HEK293 (cell line): ENCODE measurements at regions not wholly inside any gene's neighbourhood (a gene's known extent, or its start where the extent isn't known, plus 50 kb on each side); places are given as distances from the start of the nearest gene placed in this dataset.

Experiments
- CTCF ChIA-PET: fragments of 350-600 bp; formaldehyde crosslinking; extraction: SDS; loops from one replicate; lab custom pipeline; 2021; ENCODE audit warnings: antibody characterized with exemption; lab: Yijun Ruan, JAX
- POLR2A ChIA-PET: fragments of 300-600 bp; formaldehyde crosslinking; extraction: SDS; loops from one replicate; lab custom pipeline; 2020; ENCODE audit warnings: antibody characterized with exemption, inconsistent platforms; lab: Yijun Ruan, JAX
- H3K27ac ChIP-seq: fragments of 200-500 bp; sonication (Bioruptor generic); 2 replicates; pipeline ENCODE4 v1.5.1; 2014; ENCODE audit warnings: low read depth, low read length, control low read depth, inconsistent platforms; ENCODE audit errors: extremely low read depth
- H3K36me3 ChIP-seq, 2 experiments: fragments of 200-500 bp in 1 of 2; sonication (Bioruptor generic) in 1 of 2; 1 replicate in 1 of 2; 2 replicates in 1 of 2; pipeline ENCODE4 v1.5.1; 2014 to 2017; ENCODE audit warnings: inconsistent platforms in 2 of 2, low read length in 2 of 2; ENCODE audit not compliant: control insufficient read depth in 2 of 2, insufficient read depth in 1 of 2
- H3K4me1 ChIP-seq: fragments of 200-500 bp; sonication (Bioruptor generic); 2 replicates; pipeline ENCODE4 v1.5.1; 2014; ENCODE audit warnings: mild to moderate bottlenecking, low read length, inconsistent platforms; ENCODE audit not compliant: control insufficient read depth, insufficient read depth
- H3K4me3 ChIP-seq: 2 replicates; pipeline ENCODE4 v1.5.1; 2011; ENCODE audit warnings: low read depth, mild to moderate bottlenecking, control low read depth, low read length, moderate library complexity
- H3K9me3 ChIP-seq: fragments of 200-500 bp; sonication (Bioruptor generic); 2 replicates; pipeline ENCODE4 v1.5.1; 2014; ENCODE audit warnings: low read depth, low read length, inconsistent platforms; ENCODE audit not compliant: control insufficient read depth, insufficient read depth
- ATF2 ChIP-seq: fragments of 450-650 bp; formaldehyde crosslinking; IDR thresholded peaks from 2 replicates; pipeline ENCODE4 v1.5.1; 2016; ENCODE audit warnings: missing biosample characterization, missing genetic modification characterization, low read depth
- HOXD13 ChIP-seq: sonication (generic); formaldehyde crosslinking; IDR thresholded peaks from 2 replicates; pipeline ENCODE4 v1.8.0; 2022; ENCODE audit warnings: missing genetic modification reagents, borderline replicate concordance
- KLF1 ChIP-seq: fragments of 450-650 bp; formaldehyde crosslinking; IDR thresholded peaks from 2 replicates; pipeline ENCODE4 v1.5.1; 2016; ENCODE audit warnings: missing biosample characterization, missing genetic modification characterization
- KLF9 ChIP-seq: fragments of 450-650 bp; formaldehyde crosslinking; IDR thresholded peaks from 2 replicates; pipeline ENCODE4 v1.5.1; 2016; ENCODE audit warnings: missing biosample characterization, missing genetic modification characterization, low read depth
- MEIS1 ChIP-seq: sonication (generic); formaldehyde crosslinking; IDR thresholded peaks from 2 replicates; pipeline ENCODE4 v1.8.1; 2022; ENCODE audit warnings: missing genetic modification reagents, mild to moderate bottlenecking, borderline replicate concordance
- REST ChIP-seq: fragments of 450-650 bp; formaldehyde crosslinking; IDR thresholded peaks from 2 replicates; pipeline ENCODE4 v1.5.1; 2016; ENCODE audit warnings: missing biosample characterization, missing genetic modification characterization
- ZBTB49 ChIP-seq: fragments of 450-650 bp; formaldehyde crosslinking; IDR thresholded peaks from 2 replicates; pipeline ENCODE4 v1.5.1; 2016; ENCODE audit warnings: missing biosample characterization, missing genetic modification characterization, low read depth
- ZFP3 ChIP-seq: fragments of 450-650 bp; formaldehyde crosslinking; IDR thresholded peaks from 2 replicates; pipeline ENCODE4 v1.5.1; 2016; ENCODE audit warnings: low read depth, missing biosample characterization, missing genetic modification characterization
- ZNF16 ChIP-seq: fragments of 450-650 bp; formaldehyde crosslinking; IDR thresholded peaks from 2 replicates; pipeline ENCODE4 v1.5.1; 2016; ENCODE audit warnings: low read depth, missing biosample characterization, missing genetic modification characterization
- ZNF23 ChIP-seq: fragments of 450-650 bp; formaldehyde crosslinking; IDR thresholded peaks from 2 replicates; pipeline ENCODE4 v1.5.1; 2016; ENCODE audit warnings: missing biosample characterization, missing genetic modification characterization, borderline replicate concordance
- ZNF266 ChIP-seq: fragments of 450-650 bp; formaldehyde crosslinking; IDR thresholded peaks from 2 replicates; pipeline ENCODE4 v1.5.1; 2016; ENCODE audit warnings: missing biosample characterization, missing genetic modification characterization, low read depth
- ZNF292 ChIP-seq: fragments of 450-650 bp; formaldehyde crosslinking; IDR thresholded peaks from 2 replicates; pipeline ENCODE4 v1.5.1; 2016; ENCODE audit warnings: low read depth, missing biosample characterization, missing genetic modification characterization, borderline replicate concordance
- ZNF341 ChIP-seq: fragments of 450-650 bp; formaldehyde crosslinking; IDR thresholded peaks from 2 replicates; pipeline ENCODE4; 2016; ENCODE audit warnings: low read depth, missing biosample characterization, missing genetic modification characterization
- ZNF366 ChIP-seq: fragments of 450-650 bp; formaldehyde crosslinking; conservative IDR thresholded peaks from 2 replicates; pipeline ENCODE4 v1.5.1; 2016; ENCODE audit warnings: missing biosample characterization, missing genetic modification characterization
- ZNF391 ChIP-seq: fragments of 450-650 bp; formaldehyde crosslinking; IDR thresholded peaks from 2 replicates; pipeline ENCODE4 v1.5.1; 2016; ENCODE audit warnings: low read depth, missing biosample characterization, missing genetic modification characterization, borderline replicate concordance
- ZNF548 ChIP-seq: fragments of 450-650 bp; formaldehyde crosslinking; IDR thresholded peaks from 2 replicates; pipeline ENCODE4 v1.5.1; 2016; ENCODE audit warnings: missing biosample characterization, missing genetic modification characterization
- ZNF629 ChIP-seq: fragments of 450-650 bp; formaldehyde crosslinking; IDR thresholded peaks from 2 replicates; pipeline ENCODE4 v1.5.1; 2017; ENCODE audit warnings: missing biosample characterization, missing genetic modification characterization
- ZNF830 ChIP-seq: fragments of 450-650 bp; IDR thresholded peaks from 2 replicates; pipeline ENCODE4 v1.5.0; 2018; ENCODE audit warnings: missing biosample characterization, missing genetic modification characterization, low read depth, mild to moderate bottlenecking, moderate library complexity
- ZSCAN16 ChIP-seq: fragments of 450-650 bp; formaldehyde crosslinking; IDR thresholded peaks from 2 replicates; pipeline ENCODE4 v1.5.1; 2016; ENCODE audit warnings: missing biosample characterization, missing genetic modification characterization
- ZSCAN18 ChIP-seq: fragments of 450-650 bp; formaldehyde crosslinking; IDR thresholded peaks from 2 replicates; pipeline ENCODE4 v1.5.1; 2016; ENCODE audit warnings: missing biosample characterization, missing genetic modification characterization
- TF ChIP-seq, protein P1 (sequence below): fragments of 450-650 bp; formaldehyde crosslinking; IDR thresholded peaks from 2 replicates; pipeline ENCODE4 v1.5.1; 2017; ENCODE audit warnings: missing biosample characterization, missing genetic modification characterization
- TF ChIP-seq, protein P2 (sequence below): fragments of 450-650 bp; formaldehyde crosslinking; IDR thresholded peaks from 2 replicates; pipeline ENCODE4; 2016; ENCODE audit warnings: missing biosample characterization, missing genetic modification characterization

DNA sequence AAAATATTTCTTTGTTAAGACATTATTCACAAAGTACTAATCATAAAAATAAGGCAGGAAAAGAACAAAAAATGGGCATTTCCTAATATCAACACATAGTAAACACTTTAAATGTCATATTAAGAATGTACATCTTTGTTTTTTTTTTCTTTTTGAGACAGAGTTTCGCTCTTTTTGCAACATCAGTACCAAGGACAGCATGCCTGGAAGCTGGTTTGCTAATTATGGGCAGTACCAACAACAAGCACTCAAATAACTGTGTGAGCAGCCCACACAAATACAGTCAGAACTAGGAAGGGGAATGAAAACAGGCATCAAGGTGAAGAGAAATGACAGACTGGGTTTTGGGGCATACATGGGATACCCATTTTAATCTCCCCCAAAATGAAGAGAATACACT lies 788.0 kb upstream of the SLITRK1 start:
- CTCF ChIA-PET, result no interaction called here
- H3K36me3 ChIP-seq, result no peaks in the 10 kb centered on the region
- TF ChIP-seq REST (tag by site-specific recombination), result peak; percentile 53; the same call in 1 of the 2 replicates
- TF ChIP-seq ZSCAN18 (tag by site-specific recombination), result no peak
- POLR2A ChIA-PET, result no interaction called here
- no peak overlapping the region for H3K27ac ChIP-seq
- H3K9me3 ChIP-seq, result no peaks in the 10 kb centered on the region
- H3K4me3 ChIP-seq, result no peak overlapping the region
- no peaks in the 10 kb centered on the region for H3K4me1 ChIP-seq

DNA sequence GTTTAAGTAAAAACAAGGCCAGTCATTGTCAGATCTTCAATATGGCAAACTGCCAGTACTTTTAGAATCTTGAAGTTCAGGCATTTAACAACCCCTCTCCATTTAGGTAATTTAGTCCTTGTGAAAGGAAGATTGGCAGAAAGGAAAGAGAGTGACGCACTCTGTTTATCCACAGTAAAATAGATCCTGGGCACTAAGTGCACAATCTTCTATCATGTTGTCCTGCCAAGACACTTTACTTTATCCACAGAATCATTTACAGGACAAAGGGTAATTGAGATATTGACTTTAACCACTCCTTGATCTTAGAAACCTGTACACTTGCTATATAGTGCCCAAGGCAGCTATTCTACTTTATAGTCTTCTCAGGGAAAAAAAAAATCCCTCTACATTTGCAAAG lies 786.4 kb upstream of the SLITRK1 start:
- no peak overlapping the region for H3K27ac ChIP-seq
- no peaks in the 10 kb centered on the region for H3K4me1 ChIP-seq
- ChIA-PET POLR2A (no interaction called here), CTCF (no interaction called here)
- H3K4me3 ChIP-seq, result no peak overlapping the region
- no peaks in the 10 kb centered on the region for H3K36me3 ChIP-seq
- TF ChIP-seq, protein P1, sequence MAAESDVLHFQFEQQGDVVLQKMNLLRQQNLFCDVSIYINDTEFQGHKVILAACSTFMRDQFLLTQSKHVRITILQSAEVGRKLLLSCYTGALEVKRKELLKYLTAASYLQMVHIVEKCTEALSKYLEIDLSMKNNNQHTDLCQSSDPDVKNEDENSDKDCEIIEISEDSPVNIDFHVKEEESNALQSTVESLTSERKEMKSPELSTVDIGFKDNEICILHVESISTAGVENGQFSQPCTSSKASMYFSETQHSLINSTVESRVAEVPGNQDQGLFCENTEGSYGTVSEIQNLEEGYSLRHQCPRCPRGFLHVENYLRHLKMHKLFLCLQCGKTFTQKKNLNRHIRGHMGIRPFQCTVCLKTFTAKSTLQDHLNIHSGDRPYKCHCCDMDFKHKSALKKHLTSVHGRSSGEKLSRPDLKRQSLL (tag by site-specific recombination), result no peak
- TF ChIP-seq ZBTB49 (tag by site-specific recombination), result no peak
- no peak for TF ChIP-seq ZNF391 (tag by site-specific recombination)
- TF ChIP-seq KLF9 (tag by site-specific recombination), result no peak
- no peak for TF ChIP-seq ZNF292 (tag by site-specific recombination)
- no peak for TF ChIP-seq KLF1
- no peak for TF ChIP-seq ZNF629 (tag by site-specific recombination)
- no peak for TF ChIP-seq ZNF16
- TF ChIP-seq, protein P2, sequence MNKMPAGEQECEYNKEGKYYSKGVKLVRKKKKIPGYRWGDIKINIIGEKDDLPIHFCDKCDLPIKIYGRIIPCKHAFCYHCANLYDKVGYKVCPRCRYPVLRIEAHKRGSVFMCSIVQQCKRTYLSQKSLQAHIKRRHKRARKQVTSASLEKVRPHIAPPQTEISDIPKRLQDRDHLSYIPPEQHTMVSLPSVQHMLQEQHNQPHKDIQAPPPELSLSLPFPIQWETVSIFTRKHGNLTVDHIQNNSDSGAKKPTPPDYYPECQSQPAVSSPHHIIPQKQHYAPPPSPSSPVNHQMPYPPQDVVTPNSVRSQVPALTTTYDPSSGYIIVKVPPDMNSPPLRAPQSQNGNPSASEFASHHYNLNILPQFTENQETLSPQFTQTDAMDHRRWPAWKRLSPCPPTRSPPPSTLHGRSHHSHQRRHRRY (tag by site-specific recombination), result no peak
- no peak for TF ChIP-seq ZFP3 (tag by site-specific recombination)
- TF ChIP-seq ZNF341, result no peak
- no peak for TF ChIP-seq ZNF23
- TF ChIP-seq ZNF548 (tag by site-specific recombination), result no peak
- no peak for TF ChIP-seq ZNF830 (tag by site-specific recombination)
- TF ChIP-seq MEIS1, result no peak
- no peak for TF ChIP-seq ZSCAN16 (tag by site-specific recombination)
- no peak for TF ChIP-seq ZNF266 (tag by site-specific recombination)
- TF ChIP-seq HOXD13 (CRISPR knock-in tag), result no peak
- no peak for TF ChIP-seq ATF2
- TF ChIP-seq ZNF366, result no peak
- no peaks in the 10 kb centered on the region for H3K9me3 ChIP-seq
